HT-29 (cell line): ENCODE measurements at regions not wholly inside any gene's neighbourhood (a gene's known extent, or its start where the extent isn't known, plus 50 kb on each side); places are given as distances from the start of the nearest gene placed in this dataset. TPM values are rescaled to one million over a fixed set of nuclear protein-coding genes. Genes with fewer than 3 reads are reported as not detected.
"Not testable (repeated sequence)": the region's sequence is repeated elsewhere in the genome, so short reads cannot be mapped to it uniquely, and the experiment has no call there.

ENCODE experiments used
- DNase-seq: peaks from one replicate; pipeline ENCODE4 v3.0.0-alpha.2; 2015; ENCODE audit warnings: low spot score
- small RNA-seq: library from RNA; depleted of rRNA; stranded (forward); fragments of <200 nt; gene quantifications from one replicate; pipeline ENCODE3, GENCODE V24; 2014

GRCh38 chr10:46802010-46802409, 109.2 kb upstream of the PTPN20 start:
- DNase-seq = not testable (repeated sequence)

- not testable (repeated sequence) for DNase-seq
These were observed 108.1 kb upstream of the PTPN20 start for GRCh38 chr10:46803082-46803481.

DNA sequence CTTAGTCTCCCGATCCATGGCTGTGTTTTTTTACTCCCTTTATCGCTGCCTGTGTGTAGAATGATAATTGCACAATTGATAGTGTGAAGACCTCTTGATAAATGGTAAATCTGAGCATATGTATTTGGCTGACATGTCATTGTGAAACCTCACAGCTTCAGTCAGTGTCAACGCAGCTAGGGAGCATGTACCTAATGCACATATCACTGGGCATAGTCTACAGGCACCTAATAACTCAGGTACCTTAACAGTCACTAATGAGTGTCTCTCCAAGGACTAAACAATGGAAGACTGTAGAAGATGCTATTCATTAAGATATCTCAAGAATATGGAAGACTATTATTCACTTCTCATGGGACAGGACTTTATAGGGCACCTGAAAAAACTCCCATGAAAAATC, 101.0 kb upstream of the PTPN20 start:
- DNase-seq = not testable (repeated sequence)

- not testable (repeated sequence) for DNase-seq
These were observed 95.1 kb upstream of the PTPN20 start for GRCh38 chr10:46816126-46816525.

GRCh38 chr10:46840393-46841050, 70.7 kb upstream of the PTPN20 start:
- not testable (repeated sequence) for DNase-seq

DNA sequence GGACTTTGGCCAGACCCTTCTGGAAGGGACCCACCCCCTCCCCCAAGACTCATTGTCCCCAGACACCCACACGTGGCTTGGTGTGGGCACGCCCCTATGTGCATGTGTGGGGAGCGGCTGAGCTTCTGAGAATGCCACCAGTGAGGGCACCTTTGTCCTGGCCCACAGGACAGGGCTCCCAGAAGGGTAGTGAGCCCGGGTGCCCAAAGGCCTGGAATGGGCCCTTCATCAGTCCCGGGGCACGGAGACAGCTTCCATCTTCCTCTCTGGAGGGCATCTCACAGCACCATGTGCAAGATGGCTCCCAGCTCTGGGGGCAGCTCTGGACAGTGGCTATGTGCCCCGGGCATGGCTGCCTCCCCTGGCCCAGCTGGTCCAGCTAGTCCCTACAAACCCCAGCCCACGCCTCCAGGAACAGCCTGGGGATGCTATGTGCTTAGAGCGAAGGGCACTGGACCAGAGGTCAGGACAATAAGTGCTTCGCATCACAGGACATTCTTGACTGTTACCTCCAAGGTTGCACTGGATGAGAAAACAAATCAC, 70.1 kb upstream of the PTPN20 start:
- not testable (repeated sequence) for DNase-seq

DNA sequence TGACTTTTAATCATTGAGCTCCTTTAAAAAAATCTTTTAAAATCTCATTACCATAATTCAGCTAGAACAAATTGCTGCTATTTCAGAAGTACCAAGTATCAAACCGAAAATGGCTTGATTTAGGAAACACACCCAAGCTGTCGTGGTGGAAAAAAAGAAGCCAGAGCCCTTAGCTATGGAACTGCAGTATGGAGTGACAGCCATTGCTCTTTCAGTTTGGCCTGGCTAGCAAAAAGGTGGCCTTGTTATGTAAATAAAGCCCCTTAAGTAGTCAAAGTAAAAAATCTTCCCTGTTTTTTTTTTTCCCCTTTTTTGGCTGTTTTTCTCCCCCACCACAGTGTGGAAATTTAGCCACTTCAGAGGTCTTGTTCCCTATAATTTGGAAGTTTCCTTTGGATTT, 66.0 kb upstream of the PTPN20 start:
- DNase-seq = not testable (repeated sequence)

GRCh38 chr10:46845640-46846039, 65.6 kb upstream of the PTPN20 start:
- DNase-seq = not testable (repeated sequence)

DNA sequence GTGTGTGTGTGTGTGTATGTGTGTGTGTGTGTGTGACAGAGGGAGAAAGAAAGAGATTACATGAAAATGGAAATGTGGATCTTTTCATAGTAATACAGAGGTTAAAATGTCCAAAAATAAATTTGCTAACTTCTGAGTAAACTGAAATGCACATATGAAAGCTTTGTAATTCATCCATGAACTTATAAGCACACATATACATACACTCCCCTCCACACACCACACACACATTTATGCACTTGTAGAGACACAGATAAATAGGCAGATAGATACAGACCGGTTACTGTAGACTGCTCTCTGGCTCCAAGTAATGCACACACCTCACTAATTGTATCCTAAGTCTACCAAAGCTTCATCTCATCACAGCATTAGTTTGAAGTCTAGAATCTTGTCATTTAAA, 50.5 kb upstream of the PTPN20 start:
- DNase-seq = not testable (repeated sequence)

Small RNAs in the stretch of these regions (small RNA-seq; reads per million reads assigned to genes)
- not detected for gene RNA5SP311
